NOMO-1 treated with DMSO at 0.1 percent for 48 hours (cell line): ENCODE measurements at regions not wholly inside any gene's neighbourhood (a gene's known extent, or its start where the extent isn't known, plus 50 kb on each side); places are given as distances from the start of the nearest gene placed in this dataset.
"Not testable (repeated sequence)": the region's sequence is repeated elsewhere in the genome, so short reads cannot be mapped to it uniquely, and the experiment has no call there.

ENCODE experiments used
- DNase-seq: peaks from one replicate; lab custom pipeline; 2025; ENCODE audit not compliant: unreplicated experiment; lab: John Stamatoyannopoulos, UW

- peak; percentile 52 for DNase-seq
Observed at GRCh38 chr3:153437666-153438065, 275.6 kb downstream of the RAP2B start.

DNA sequence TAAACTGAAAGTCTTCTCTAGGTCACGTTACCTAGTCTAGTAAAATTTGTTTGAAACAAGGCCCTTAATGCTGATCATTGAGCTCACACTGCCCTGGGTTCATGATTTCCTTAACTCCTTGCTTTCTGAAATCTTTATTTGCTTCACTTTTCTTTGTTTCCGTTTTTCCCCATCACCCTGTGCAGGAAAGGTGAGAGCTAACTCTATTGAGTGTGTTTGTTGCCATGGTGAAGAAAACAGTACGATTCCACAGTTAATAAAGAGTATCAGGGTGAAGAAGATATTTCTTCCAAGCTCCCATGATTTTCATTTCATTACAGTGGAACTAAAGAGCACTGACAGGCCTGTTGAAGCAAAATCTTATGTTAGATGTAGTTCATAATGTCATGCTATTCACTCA lies 276.2 kb downstream of the RAP2B start:
- DNase-seq: no peak

- no peak for DNase-seq
Observed at GRCh38 chr3:153439780-153440179, 277.8 kb downstream of the RAP2B start.

GRCh38 chr3:153440311-153440710 lies 278.3 kb downstream of the RAP2B start:
- no peak for DNase-seq

DNA sequence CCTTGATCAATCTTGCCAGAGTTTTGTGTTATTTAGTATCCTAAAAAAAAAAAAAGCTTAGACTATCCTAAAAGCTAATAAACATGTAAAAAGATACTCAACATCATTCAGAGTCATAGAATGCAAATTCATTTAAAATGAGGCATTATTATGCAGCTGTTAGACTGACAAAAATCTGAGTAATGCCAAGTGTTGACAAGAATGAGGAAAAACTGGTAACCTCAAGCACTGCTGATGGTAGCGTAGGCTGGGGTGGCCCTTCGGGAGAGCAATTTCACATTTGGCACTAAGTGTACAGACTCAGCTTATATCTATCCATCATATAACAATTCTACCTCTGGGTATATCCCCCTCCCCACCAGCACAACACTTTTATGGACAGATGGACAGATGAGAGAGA lies 280.4 kb downstream of the RAP2B start:
- no peak for DNase-seq

GRCh38 chr3:153442799-153443487 lies 280.9 kb downstream of the RAP2B start:
- DNase-seq: no peak

DNA sequence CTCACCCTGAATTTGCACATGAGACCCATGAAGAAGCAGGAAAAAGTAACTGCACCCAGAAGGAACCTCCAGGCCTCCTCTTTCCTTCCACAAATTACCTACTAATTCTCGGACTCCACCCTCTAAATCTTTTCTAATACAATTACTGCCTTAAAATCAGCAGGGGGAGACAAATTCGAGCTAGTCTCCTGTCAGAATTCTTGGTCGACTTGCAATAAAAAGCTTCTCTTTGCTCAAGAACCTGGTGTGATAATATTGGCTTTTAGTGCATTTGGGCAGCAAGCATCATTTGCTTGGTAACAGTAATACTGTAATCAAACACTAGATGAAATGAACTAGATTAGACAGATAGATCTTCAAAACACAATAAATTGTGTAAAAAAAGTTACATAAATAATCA lies 281.9 kb downstream of the RAP2B start:
- peak; percentile 51 for DNase-seq

DNA sequence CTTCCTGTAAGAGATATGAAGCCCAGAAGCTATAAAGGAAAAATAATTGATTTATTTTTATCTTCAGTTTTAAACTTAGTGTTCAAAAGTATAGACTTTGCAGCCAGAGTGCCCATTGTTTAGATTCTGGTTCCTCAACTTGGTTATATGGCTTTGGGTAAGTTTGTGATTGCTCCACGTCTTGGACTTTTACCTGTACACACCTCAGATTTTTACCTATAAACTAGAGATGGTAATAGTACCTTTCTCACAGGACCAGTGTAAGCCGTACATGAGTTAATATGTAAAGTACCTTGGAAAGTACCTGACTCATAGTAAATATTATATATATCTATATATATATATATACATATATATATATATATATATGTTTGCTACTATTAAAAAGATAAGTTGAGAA lies 283.8 kb downstream of the RAP2B start:
- DNase-seq: no peak

- no peak for DNase-seq
Observed at GRCh38 chr3:153448151-153448829, 286.3 kb downstream of the RAP2B start.

- DNase-seq: no peak
Observed at GRCh38 chr3:153456833-153457545, 295.0 kb downstream of the RAP2B start.

GRCh38 chr3:153458881-153459280 lies 296.9 kb downstream of the RAP2B start:
- no peak for DNase-seq

DNA sequence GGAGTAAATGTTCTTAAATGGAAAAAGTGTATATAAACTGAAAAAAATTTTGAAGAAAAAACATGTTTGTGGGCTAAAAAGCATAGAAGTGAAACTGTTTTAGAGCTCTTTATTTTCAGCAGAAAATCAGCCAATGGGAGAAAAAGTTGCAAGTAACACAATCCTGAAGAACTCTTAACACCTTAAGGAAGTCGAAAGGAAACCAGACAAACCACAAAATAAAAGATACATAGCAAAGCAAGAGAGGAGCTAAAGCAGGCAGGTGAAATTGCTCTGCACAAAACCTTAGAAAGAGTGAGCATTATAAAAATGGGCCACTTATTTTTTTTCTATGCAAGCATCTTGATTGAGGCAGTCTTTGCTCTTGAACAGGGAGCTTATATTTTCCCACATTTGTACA lies 300.5 kb downstream of the RAP2B start:
- DNase-seq: no peak

DNA sequence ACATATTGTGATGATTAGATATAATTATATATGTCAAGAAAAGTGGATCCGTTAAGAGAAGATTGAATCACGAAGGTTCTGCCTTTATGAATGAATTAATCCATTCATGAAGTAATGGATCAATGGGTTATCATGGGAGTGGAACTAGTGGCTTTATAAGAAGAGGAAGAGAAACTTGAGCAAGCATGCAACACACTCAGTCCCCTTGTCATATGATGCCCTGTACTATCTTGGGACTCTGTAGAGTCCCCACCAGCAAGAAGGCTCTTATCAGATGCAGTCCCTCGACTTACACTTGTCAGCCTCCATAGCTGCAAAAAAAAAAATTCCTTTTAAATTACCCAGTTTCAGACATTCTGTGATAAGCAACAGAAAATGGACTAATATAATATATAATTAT lies 301.9 kb downstream of the RAP2B start:
- peak; percentile 93 for DNase-seq

GRCh38 chr3:153469162-153469561 lies 307.1 kb downstream of the RAP2B start:
- no peak for DNase-seq

GRCh38 chr3:153484842-153485241 lies 322.8 kb downstream of the RAP2B start:
- peak; percentile 38 for DNase-seq

- no peak for DNase-seq
Observed at GRCh38 chr3:153495422-153495821, 333.4 kb downstream of the RAP2B start.

GRCh38 chr3:153502682-153503081 lies 340.7 kb downstream of the RAP2B start:
- DNase-seq: no peak

GRCh38 chr3:153503873-153504272 lies 341.8 kb downstream of the RAP2B start:
- DNase-seq: no peak

DNA sequence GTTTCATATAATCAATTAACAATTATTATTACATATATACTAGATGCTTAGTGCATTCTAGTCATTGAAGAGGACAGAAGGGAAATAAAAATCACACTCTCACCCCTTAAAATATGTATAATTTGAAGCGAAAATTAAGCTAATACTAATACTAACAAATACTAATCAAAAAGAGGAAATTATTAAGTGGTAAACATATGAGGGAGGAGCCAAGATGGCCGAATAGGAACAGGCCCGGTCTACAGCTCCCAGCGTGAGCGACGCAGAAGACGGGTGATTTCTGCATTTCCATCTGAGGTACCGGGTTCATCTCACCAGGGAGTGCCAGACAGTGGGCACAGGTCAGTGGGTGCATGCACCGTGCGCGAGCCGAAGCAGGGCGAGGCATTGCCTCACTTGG lies 344.2 kb downstream of the RAP2B start:
- DNase-seq: not testable (repeated sequence)

- DNase-seq: not testable (repeated sequence)
Observed at GRCh38 chr3:153506686-153507085, 344.7 kb downstream of the RAP2B start.

DNA sequence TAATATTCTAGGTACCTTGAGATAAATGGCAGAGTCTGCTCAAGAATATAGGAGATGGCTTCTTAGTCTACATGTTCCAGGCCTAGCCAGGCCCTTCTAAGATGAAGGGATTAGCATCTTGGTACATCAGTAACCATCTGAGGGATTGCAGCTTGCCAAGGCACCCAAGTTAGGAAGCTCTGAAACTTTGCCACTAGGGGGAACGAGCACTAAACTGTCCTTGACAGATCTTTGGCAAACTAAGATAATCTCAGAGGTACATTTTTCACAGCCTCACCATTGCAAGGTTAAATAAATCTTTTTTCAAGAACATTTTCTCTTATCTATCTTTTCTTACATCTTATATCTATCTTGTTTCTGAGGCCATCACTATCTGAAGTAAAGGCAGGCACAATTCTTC lies 351.2 kb downstream of the RAP2B start:
- peak; percentile 10 for DNase-seq

- no peak for DNase-seq
Observed at GRCh38 chr3:153528473-153528872, 366.4 kb downstream of the RAP2B start.
